RWPE2 (cell line): ENCODE measurements at regions not wholly inside any gene's neighbourhood (a gene's known extent, or its start where the extent isn't known, plus 50 kb on each side); places are given as distances from the start of the nearest gene placed in this dataset.

Experiments used
- ATAC-seq: fragments of 200-7000 bp; cut with Tn5 transposase; 3 replicates; pipeline ENCODE4 v1.9.1; 2021; ENCODE audit warnings: low read depth
- DNase-seq: peaks from one replicate; pipeline ENCODE4 v3.0.0-alpha.2; 2020; ENCODE audit warnings: low spot score
- H3K27ac ChIP-seq: fragments of 450-650 bp; 2 replicates; pipeline ENCODE4 v1.5.1; 2017; ENCODE audit warnings: mild to moderate bottlenecking; ENCODE audit not compliant: poor library complexity, severe bottlenecking
- H3K27me3 ChIP-seq: fragments of 250-450 bp; sonication (Bioruptor Pico); 2 replicates; pipeline ENCODE4 v1.5.1; 2021; ENCODE audit warnings: mild to moderate bottlenecking, moderate library complexity; ENCODE audit not compliant: insufficient read depth, poor library complexity, severe bottlenecking
- H3K36me3 ChIP-seq: fragments of 250-450 bp; sonication (Bioruptor Pico); 2 replicates; pipeline ENCODE4 v1.5.1; 2020; ENCODE audit warnings: low read depth, mild to moderate bottlenecking, moderate library complexity
- H3K4me1 ChIP-seq: fragments of 250-450 bp; sonication (Bioruptor Pico); 2 replicates; pipeline ENCODE4 v1.5.1; 2021; ENCODE audit warnings: mild to moderate bottlenecking, moderate library complexity; ENCODE audit not compliant: insufficient read depth, poor library complexity, severe bottlenecking
- H3K4me3 ChIP-seq: fragments of 250-450 bp; sonication (Bioruptor Pico); 2 replicates; pipeline ENCODE4 v1.5.1; 2021; ENCODE audit warnings: mild to moderate bottlenecking, moderate library complexity; ENCODE audit not compliant: severe bottlenecking
- H3K9me3 ChIP-seq: fragments of 250-450 bp; sonication (Bioruptor Pico); 2 replicates; pipeline ENCODE4 v1.5.1; 2021; ENCODE audit warnings: mild to moderate bottlenecking, moderate library complexity; ENCODE audit not compliant: severe bottlenecking
- TF ChIP-seq, protein P1 (sequence below): fragments of 450-650 bp; IDR thresholded peaks from one replicate; pipeline ENCODE4 v1.5.1; 2017; ENCODE audit warnings: mild to moderate bottlenecking, moderate library complexity; ENCODE audit not compliant: poor library complexity, severe bottlenecking

- ATAC-seq (no peak), DNase-seq (no peak)
- no peaks in the 10 kb centered on the region for H3K4me1 ChIP-seq
- H3K9me3 ChIP-seq: no peaks in the 10 kb centered on the region
- TF ChIP-seq, protein P1, sequence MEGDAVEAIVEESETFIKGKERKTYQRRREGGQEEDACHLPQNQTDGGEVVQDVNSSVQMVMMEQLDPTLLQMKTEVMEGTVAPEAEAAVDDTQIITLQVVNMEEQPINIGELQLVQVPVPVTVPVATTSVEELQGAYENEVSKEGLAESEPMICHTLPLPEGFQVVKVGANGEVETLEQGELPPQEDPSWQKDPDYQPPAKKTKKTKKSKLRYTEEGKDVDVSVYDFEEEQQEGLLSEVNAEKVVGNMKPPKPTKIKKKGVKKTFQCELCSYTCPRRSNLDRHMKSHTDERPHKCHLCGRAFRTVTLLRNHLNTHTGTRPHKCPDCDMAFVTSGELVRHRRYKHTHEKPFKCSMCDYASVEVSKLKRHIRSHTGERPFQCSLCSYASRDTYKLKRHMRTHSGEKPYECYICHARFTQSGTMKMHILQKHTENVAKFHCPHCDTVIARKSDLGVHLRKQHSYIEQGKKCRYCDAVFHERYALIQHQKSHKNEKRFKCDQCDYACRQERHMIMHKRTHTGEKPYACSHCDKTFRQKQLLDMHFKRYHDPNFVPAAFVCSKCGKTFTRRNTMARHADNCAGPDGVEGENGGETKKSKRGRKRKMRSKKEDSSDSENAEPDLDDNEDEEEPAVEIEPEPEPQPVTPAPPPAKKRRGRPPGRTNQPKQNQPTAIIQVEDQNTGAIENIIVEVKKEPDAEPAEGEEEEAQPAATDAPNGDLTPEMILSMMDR: no peak
- H3K27me3 ChIP-seq: no peaks in the 10 kb centered on the region
- no peak overlapping the region for H3K27ac ChIP-seq
- no peaks in the 10 kb centered on the region for H3K36me3 ChIP-seq
- no peak overlapping the region for H3K4me3 ChIP-seq
These were observed 208.5 kb upstream of the E2F7 start for GRCh38 chr12:77273898-77274297.

- ATAC-seq: no peak
These were observed 191.6 kb upstream of the E2F7 start for GRCh38 chr12:77256956-77257355.

GRCh38 chr12:77253321-77253720, 188.0 kb upstream of the E2F7 start:
- H3K9me3 ChIP-seq: no peaks in the 10 kb centered on the region
- H3K36me3 ChIP-seq: no peaks in the 10 kb centered on the region
- DNase-seq (no peak), ATAC-seq (no peak)
- no peak overlapping the region for H3K27ac ChIP-seq
- H3K4me1 ChIP-seq: no peaks in the 10 kb centered on the region
- no peak overlapping the region for H3K4me3 ChIP-seq
- TF ChIP-seq, protein P1: no peak
- H3K27me3 ChIP-seq: no peaks in the 10 kb centered on the region

More at GRCh38 chr12:77256956-77257355, 191.6 kb upstream of the E2F7 start:
- Histone ChIP-seq H3K27me3 (no peaks in the 10 kb centered on the region), H3K4me1 (no peaks in the 10 kb centered on the region), H3K4me3 (no peak overlapping the region), H3K9me3 (no peaks in the 10 kb centered on the region), H3K27ac (no peak overlapping the region), H3K36me3 (no peaks in the 10 kb centered on the region)
- no peak for DNase-seq
- TF ChIP-seq, protein P1: no peak

DNA sequence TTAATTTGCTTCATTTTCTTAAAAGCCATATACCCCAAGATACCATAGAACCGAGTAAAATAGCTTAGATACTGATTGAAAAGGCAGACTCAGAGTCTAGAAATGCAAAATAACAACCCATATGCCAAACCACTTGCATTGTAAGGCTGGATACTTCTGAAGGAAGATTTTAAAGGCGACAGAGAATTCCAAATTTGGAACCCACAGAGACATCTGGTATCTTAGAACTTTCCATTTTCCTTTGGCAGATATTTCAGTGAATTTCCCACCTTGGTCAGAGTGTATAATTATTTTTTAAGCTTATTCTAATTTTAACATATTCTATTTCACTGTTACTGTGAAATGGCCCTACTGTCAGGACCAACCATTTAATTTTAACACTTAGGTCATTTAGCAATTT, 186.4 kb upstream of the E2F7 start:
- Histone ChIP-seq H3K27me3 (no peaks in the 10 kb centered on the region), H3K4me1 (no peaks in the 10 kb centered on the region), H3K36me3 (no peaks in the 10 kb centered on the region), H3K9me3 (no peaks in the 10 kb centered on the region), H3K4me3 (no peak overlapping the region), H3K27ac (no peak overlapping the region)
- DNase-seq: no peak
- TF ChIP-seq, protein P1: no peak
- ATAC-seq: no peak

DNA sequence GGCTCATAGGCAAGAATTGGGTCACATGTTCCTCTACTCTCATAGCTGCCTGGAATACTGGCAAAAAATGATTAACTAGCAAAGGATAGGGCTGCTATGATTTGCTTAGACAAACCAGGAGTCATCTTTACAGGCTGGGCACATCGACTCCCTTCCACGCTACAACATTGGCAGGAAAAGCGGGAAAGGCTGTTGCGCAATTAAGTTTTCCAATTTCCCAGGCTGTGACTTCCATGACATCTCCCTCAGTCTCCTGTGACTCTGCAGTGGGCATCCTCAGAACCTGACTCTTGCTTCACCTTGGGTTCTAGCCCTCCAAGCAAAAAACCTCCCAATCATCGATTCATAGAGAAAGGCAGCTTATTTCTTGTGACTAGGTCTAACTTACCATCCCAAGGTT, 184.5 kb upstream of the E2F7 start:
- Histone ChIP-seq H3K27me3 (no peaks in the 10 kb centered on the region), H3K9me3 (no peaks in the 10 kb centered on the region), H3K4me3 (no peak overlapping the region), H3K27ac (no peak overlapping the region), H3K36me3 (no peaks in the 10 kb centered on the region), H3K4me1 (no peaks in the 10 kb centered on the region)
- ATAC-seq (no peak), DNase-seq (no peak)
- TF ChIP-seq, protein P1: no peak
